ENCODE measurements at regions not wholly inside any gene's neighbourhood (a gene's known extent, or its start where the extent isn't known, plus 50 kb on each side); places are given as distances from the start of the nearest gene placed in this dataset.

GRCh38 chr11:35085531-35086165, 53.3 kb upstream of the CD44 start:
- no peak for DNase-seq (ENCODE audit: extremely low read depth, low read depth)
- no peak for TF ChIP-seq CTCF (IDR thresholded peaks at IDR 0.05; ENCODE audit: low read depth, low read length, missing control alignments)
- no peak overlapping the region for H3K4me3 ChIP-seq (replicated peaks; ENCODE audit: low read depth, low read length)

DNA sequence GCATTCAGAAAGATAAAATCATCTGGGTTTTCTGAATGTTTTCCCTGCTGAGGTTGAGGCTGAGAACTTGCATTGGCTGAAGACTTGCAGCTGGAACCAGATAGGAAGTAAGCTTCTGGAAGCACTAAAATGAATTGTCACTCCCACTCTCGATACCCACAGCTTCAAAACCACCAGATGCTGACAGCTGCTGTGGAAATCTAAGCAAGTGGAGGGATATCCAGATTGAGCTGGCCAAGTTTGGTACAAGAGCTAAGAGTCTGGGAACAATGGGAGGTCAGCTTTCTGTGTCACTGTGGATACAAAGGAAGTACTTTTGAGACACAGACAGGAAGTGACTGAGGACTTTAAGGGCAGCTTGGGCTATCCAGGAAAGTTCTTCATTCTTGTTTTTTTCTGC, 51.3 kb upstream of the CD44 start:
- DNase-seq (ENCODE audit: extremely low read depth, low read depth): no peak
- H3K4me3 ChIP-seq (replicated peaks; ENCODE audit: low read depth, low read length): no peak overlapping the region
- TF ChIP-seq CTCF (IDR thresholded peaks at IDR 0.05; ENCODE audit: low read depth, low read length, missing control alignments): no peak

- no peak overlapping the region for H3K4me3 ChIP-seq (replicated peaks; ENCODE audit: low read depth, low read length)
- no peak for TF ChIP-seq CTCF (IDR thresholded peaks at IDR 0.05; ENCODE audit: low read depth, low read length, missing control alignments)
- DNase-seq (ENCODE audit: extremely low read depth, low read depth): no peak
These were observed 50.7 kb upstream of the CD44 start for GRCh38 chr11:35088226-35088625.

- no peak for TF ChIP-seq CTCF (IDR thresholded peaks at IDR 0.05; ENCODE audit: low read depth, low read length, missing control alignments)
- H3K4me3 ChIP-seq (replicated peaks; ENCODE audit: low read depth, low read length): no peak overlapping the region
- DNase-seq (ENCODE audit: extremely low read depth, low read depth): no peak
These were observed 50.3 kb upstream of the CD44 start for GRCh38 chr11:35088676-35089075.

Measured in HFF-Myc (cell line).